ENCODE measurements at regions not wholly inside any gene's neighbourhood (a gene's known extent, or its start where the extent isn't known, plus 50 kb on each side); places are given as distances from the start of the nearest gene placed in this dataset.

DNA sequence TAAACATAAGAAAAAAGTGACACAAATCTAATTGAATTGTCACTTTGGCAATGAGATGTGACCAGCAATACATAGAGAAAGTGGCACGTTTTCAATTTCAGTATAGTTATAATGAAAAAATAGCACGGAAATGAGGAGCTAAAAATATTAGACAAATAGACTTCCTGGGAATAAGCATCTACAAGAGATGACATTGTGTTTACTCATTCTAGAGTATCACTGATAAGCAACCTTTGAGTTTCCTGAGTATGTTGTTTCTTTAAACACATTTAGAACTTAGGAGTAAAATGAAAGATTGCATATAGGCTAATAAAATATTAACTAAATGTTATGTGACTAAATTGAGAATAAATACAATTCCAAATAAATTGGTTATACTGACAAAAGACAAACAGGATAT is 207.1 kb upstream of the SLITRK6 start:
- TF ChIP-seq, protein P1, sequence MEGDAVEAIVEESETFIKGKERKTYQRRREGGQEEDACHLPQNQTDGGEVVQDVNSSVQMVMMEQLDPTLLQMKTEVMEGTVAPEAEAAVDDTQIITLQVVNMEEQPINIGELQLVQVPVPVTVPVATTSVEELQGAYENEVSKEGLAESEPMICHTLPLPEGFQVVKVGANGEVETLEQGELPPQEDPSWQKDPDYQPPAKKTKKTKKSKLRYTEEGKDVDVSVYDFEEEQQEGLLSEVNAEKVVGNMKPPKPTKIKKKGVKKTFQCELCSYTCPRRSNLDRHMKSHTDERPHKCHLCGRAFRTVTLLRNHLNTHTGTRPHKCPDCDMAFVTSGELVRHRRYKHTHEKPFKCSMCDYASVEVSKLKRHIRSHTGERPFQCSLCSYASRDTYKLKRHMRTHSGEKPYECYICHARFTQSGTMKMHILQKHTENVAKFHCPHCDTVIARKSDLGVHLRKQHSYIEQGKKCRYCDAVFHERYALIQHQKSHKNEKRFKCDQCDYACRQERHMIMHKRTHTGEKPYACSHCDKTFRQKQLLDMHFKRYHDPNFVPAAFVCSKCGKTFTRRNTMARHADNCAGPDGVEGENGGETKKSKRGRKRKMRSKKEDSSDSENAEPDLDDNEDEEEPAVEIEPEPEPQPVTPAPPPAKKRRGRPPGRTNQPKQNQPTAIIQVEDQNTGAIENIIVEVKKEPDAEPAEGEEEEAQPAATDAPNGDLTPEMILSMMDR (IDR thresholded peaks at IDR 0.05), result no peak
- no peak for TF ChIP-seq POLR2A (IDR thresholded peaks at IDR 0.05)
